Gastrocnemius medialis (tissue), 4 donors: ENCODE measurements at regions not wholly inside any gene's neighbourhood (a gene's known extent, or its start where the extent isn't known, plus 50 kb on each side); places are given as distances from the start of the nearest gene placed in this dataset.

Experiments
- POLR2A ChIP-seq, 2 donors: fragments of 450-650 bp; IDR thresholded peaks; one replicate each; pipeline ENCODE4 v1.6.1; 2017; ENCODE audit warnings: antibody characterized with exemption in 2 of 2, mild to moderate bottlenecking in 2 of 2, moderate library complexity in 2 of 2
- TF ChIP-seq, protein P1 (sequence below), 5 experiments: fragments of 450-650 bp in 3 of 5; fragments of 200-600 bp in 2 of 5; sonication (generic) in 2 of 5; IDR thresholded peaks in 4 of 5; conservative IDR thresholded peaks in 1 of 5; 1 replicate in 4 of 5; 2 replicates in 1 of 5; pipeline ENCODE4 v1.5.1; 2016 to 2019; ENCODE audit warnings: antibody characterized with exemption in 5 of 5, mild to moderate bottlenecking in 3 of 5, moderate library complexity in 3 of 5

GRCh38 chr2:140011287-140011686 is 1231.1 kb upstream of the NXPH2 start:
- no peak for TF ChIP-seq POLR2A (IDR thresholded peaks at IDR 0.05)
- TF ChIP-seq, protein P1, sequence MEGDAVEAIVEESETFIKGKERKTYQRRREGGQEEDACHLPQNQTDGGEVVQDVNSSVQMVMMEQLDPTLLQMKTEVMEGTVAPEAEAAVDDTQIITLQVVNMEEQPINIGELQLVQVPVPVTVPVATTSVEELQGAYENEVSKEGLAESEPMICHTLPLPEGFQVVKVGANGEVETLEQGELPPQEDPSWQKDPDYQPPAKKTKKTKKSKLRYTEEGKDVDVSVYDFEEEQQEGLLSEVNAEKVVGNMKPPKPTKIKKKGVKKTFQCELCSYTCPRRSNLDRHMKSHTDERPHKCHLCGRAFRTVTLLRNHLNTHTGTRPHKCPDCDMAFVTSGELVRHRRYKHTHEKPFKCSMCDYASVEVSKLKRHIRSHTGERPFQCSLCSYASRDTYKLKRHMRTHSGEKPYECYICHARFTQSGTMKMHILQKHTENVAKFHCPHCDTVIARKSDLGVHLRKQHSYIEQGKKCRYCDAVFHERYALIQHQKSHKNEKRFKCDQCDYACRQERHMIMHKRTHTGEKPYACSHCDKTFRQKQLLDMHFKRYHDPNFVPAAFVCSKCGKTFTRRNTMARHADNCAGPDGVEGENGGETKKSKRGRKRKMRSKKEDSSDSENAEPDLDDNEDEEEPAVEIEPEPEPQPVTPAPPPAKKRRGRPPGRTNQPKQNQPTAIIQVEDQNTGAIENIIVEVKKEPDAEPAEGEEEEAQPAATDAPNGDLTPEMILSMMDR (IDR thresholded peaks at IDR 0.05 in 4 of 5, conservative IDR thresholded peaks at IDR 0.05 in 1 of 5) = no peak
